ENCODE measurements at regions not wholly inside any gene's neighbourhood (a gene's known extent, or its start where the extent isn't known, plus 50 kb on each side); places are given as distances from the start of the nearest gene placed in this dataset.

GRCh38 chr5:142210864-142211412, 102.4 kb downstream of the NDFIP1 start:
- no peak for TF ChIP-seq CTCF (IDR thresholded peaks at IDR 0.05)
- no peak for TF ChIP-seq EZH2 (IDR thresholded peaks at IDR 0.05; ENCODE audit: borderline replicate concordance, insufficient read depth, low read depth, low read length, poor library complexity, severe bottlenecking)

All from B cell (primary cell).